HG02610 (cell line): ENCODE measurements at regions not wholly inside any gene's neighbourhood (a gene's known extent, or its start where the extent isn't known, plus 50 kb on each side); places are given as distances from the start of the nearest gene placed in this dataset.

Experiments
- ATAC-seq: cut with Tn5 transposase; IDR thresholded peaks from one replicate; pipeline ENCODE4 v1.9.1; 2021; ENCODE audit warnings: mild to moderate bottlenecking, moderate library complexity; ENCODE audit not compliant: unreplicated experiment

- no peak for ATAC-seq
Measured at GRCh38 chr9:25990376-25990775, 312.1 kb upstream of the TUSC1 start.

- ATAC-seq: no peak
Measured at GRCh38 chr9:25975667-25976066, 297.4 kb upstream of the TUSC1 start.

- peak; percentile 81 for ATAC-seq
Measured at GRCh38 chr9:25964239-25964638, 286.0 kb upstream of the TUSC1 start.

GRCh38 chr9:25960178-25960577 is 281.9 kb upstream of the TUSC1 start:
- ATAC-seq: no peak

GRCh38 chr9:25954209-25954608 is 276.0 kb upstream of the TUSC1 start:
- ATAC-seq: no peak

- no peak for ATAC-seq
Measured at GRCh38 chr9:25948182-25948581, 269.9 kb upstream of the TUSC1 start.

- ATAC-seq: no peak
Measured at GRCh38 chr9:25939126-25939525, 260.9 kb upstream of the TUSC1 start.

GRCh38 chr9:25936031-25936430 is 257.8 kb upstream of the TUSC1 start:
- ATAC-seq: no peak

GRCh38 chr9:25935188-25935587 is 256.9 kb upstream of the TUSC1 start:
- ATAC-seq: no peak

- ATAC-seq: no peak
Measured at GRCh38 chr9:25918761-25919160, 240.5 kb upstream of the TUSC1 start.

- no peak for ATAC-seq
Measured at GRCh38 chr9:25917731-25918362, 239.6 kb upstream of the TUSC1 start.

- no peak for ATAC-seq
Measured at GRCh38 chr9:25913806-25914205, 235.6 kb upstream of the TUSC1 start.

GRCh38 chr9:25904701-25905100 is 226.5 kb upstream of the TUSC1 start:
- ATAC-seq: no peak

GRCh38 chr9:25891527-25891926 is 213.3 kb upstream of the TUSC1 start:
- no peak for ATAC-seq

- ATAC-seq: no peak
Measured at GRCh38 chr9:25889661-25890060, 211.4 kb upstream of the TUSC1 start.

- no peak for ATAC-seq
Measured at GRCh38 chr9:25876248-25876647, 198.0 kb upstream of the TUSC1 start.

- ATAC-seq: no peak
Measured at GRCh38 chr9:25864509-25864908, 186.3 kb upstream of the TUSC1 start.

- ATAC-seq: no peak
Measured at GRCh38 chr9:25861421-25861820, 183.2 kb upstream of the TUSC1 start.

GRCh38 chr9:25857147-25857546 is 178.9 kb upstream of the TUSC1 start:
- ATAC-seq: no peak

- ATAC-seq: no peak
Measured at GRCh38 chr9:25850803-25851202, 172.6 kb upstream of the TUSC1 start.

GRCh38 chr9:25845867-25846266 is 167.6 kb upstream of the TUSC1 start:
- ATAC-seq: no peak

GRCh38 chr9:25830381-25830780 is 152.1 kb upstream of the TUSC1 start:
- ATAC-seq: no peak

GRCh38 chr9:25827626-25828025 is 149.4 kb upstream of the TUSC1 start:
- no peak for ATAC-seq
